KOPT-K1 (cell line): ENCODE measurements at regions not wholly inside any gene's neighbourhood (a gene's known extent, or its start where the extent isn't known, plus 50 kb on each side); places are given as distances from the start of the nearest gene placed in this dataset.

Experiments used
- H3K27ac ChIP-seq: fragments of 200-600 bp; sonication (generic); 2 replicates; pipeline ENCODE4 v1.5.1; 2016; ENCODE audit warnings: antibody characterized with exemption, mild to moderate bottlenecking, low read depth, low read length; ENCODE audit not compliant: poor library complexity, severe bottlenecking
- H3K36me3 ChIP-seq: fragments of 200-600 bp; sonication (generic); 2 replicates; pipeline ENCODE4 v1.5.1; 2017; ENCODE audit warnings: antibody characterized with exemption, mild to moderate bottlenecking, low read length, moderate library complexity; ENCODE audit not compliant: insufficient read depth
- H3K9me3 ChIP-seq: fragments of 200-600 bp; sonication (generic); 2 replicates; pipeline ENCODE4 v1.5.1; 2017; ENCODE audit warnings: antibody characterized with exemption, low read length, mild to moderate bottlenecking; ENCODE audit not compliant: insufficient read depth, poor library complexity, severe bottlenecking

- Histone ChIP-seq H3K27ac (no peak overlapping the region), H3K36me3 (no peaks in the 10 kb centered on the region), H3K9me3 (no peaks in the 10 kb centered on the region)
Measured at GRCh38 chr5:35370871-35371270, 140.6 kb upstream of the PRLR start.

- Histone ChIP-seq H3K27ac (no peak overlapping the region), H3K9me3 (no peaks in the 10 kb centered on the region), H3K36me3 (no peaks in the 10 kb centered on the region)
Measured at GRCh38 chr5:35369965-35370790, 139.9 kb upstream of the PRLR start.

GRCh38 chr5:35367526-35367925, 137.2 kb upstream of the PRLR start:
- Histone ChIP-seq H3K27ac (no peak overlapping the region), H3K36me3 (no peaks in the 10 kb centered on the region)

GRCh38 chr5:35365758-35366157, 135.5 kb upstream of the PRLR start:
- Histone ChIP-seq H3K9me3 (no peaks in the 10 kb centered on the region), H3K27ac (no peak overlapping the region), H3K36me3 (no peaks in the 10 kb centered on the region)

More at GRCh38 chr5:35367526-35367925, 137.2 kb upstream of the PRLR start:
- H3K9me3 ChIP-seq, result no peaks in the 10 kb centered on the region

GRCh38 chr5:35364350-35364749, 134.1 kb upstream of the PRLR start:
- no peaks in the 10 kb centered on the region for H3K36me3 ChIP-seq
- no peak overlapping the region for H3K27ac ChIP-seq
- no peaks in the 10 kb centered on the region for H3K9me3 ChIP-seq

GRCh38 chr5:35363387-35363965, 133.2 kb upstream of the PRLR start:
- Histone ChIP-seq H3K27ac (no peak overlapping the region), H3K36me3 (no peaks in the 10 kb centered on the region), H3K9me3 (no peaks in the 10 kb centered on the region)

GRCh38 chr5:35362772-35363171, 132.5 kb upstream of the PRLR start:
- no peaks in the 10 kb centered on the region for H3K36me3 ChIP-seq
- H3K27ac ChIP-seq, result no peak overlapping the region
- no peaks in the 10 kb centered on the region for H3K9me3 ChIP-seq

- no peaks in the 10 kb centered on the region for H3K36me3 ChIP-seq
- H3K27ac ChIP-seq, result no peak overlapping the region
- no peaks in the 10 kb centered on the region for H3K9me3 ChIP-seq
Measured at GRCh38 chr5:35360671-35361070, 130.4 kb upstream of the PRLR start.

- no peaks in the 10 kb centered on the region for H3K36me3 ChIP-seq
- H3K9me3 ChIP-seq, result peaks cover 2% of the 10 kb centered on the region
- H3K27ac ChIP-seq, result no peak overlapping the region
Measured at GRCh38 chr5:35359859-35360258, 129.6 kb upstream of the PRLR start.

GRCh38 chr5:35357973-35358372, 127.7 kb upstream of the PRLR start:
- no peak overlapping the region for H3K27ac ChIP-seq
- peaks cover 4% of the 10 kb centered on the region for H3K9me3 ChIP-seq
- H3K36me3 ChIP-seq, result no peaks in the 10 kb centered on the region

- Histone ChIP-seq H3K27ac (no peak overlapping the region), H3K36me3 (no peaks in the 10 kb centered on the region), H3K9me3 (peaks cover 4% of the 10 kb centered on the region)
Measured at GRCh38 chr5:35356725-35357124, 126.4 kb upstream of the PRLR start.

GRCh38 chr5:35354751-35355150, 124.5 kb upstream of the PRLR start:
- H3K9me3 ChIP-seq, result peaks cover 4% of the 10 kb centered on the region
- no peaks in the 10 kb centered on the region for H3K36me3 ChIP-seq
- H3K27ac ChIP-seq, result no peak overlapping the region

GRCh38 chr5:35345222-35345621, 114.9 kb upstream of the PRLR start:
- no peaks in the 10 kb centered on the region for H3K36me3 ChIP-seq
- H3K27ac ChIP-seq, result no peak overlapping the region
- H3K9me3 ChIP-seq, result no peaks in the 10 kb centered on the region

- no peak overlapping the region for H3K27ac ChIP-seq
- no peaks in the 10 kb centered on the region for H3K36me3 ChIP-seq
- H3K9me3 ChIP-seq, result no peaks in the 10 kb centered on the region
Measured at GRCh38 chr5:35342664-35343063, 112.4 kb upstream of the PRLR start.

GRCh38 chr5:35341189-35341588, 110.9 kb upstream of the PRLR start:
- Histone ChIP-seq H3K36me3 (no peaks in the 10 kb centered on the region), H3K9me3 (no peaks in the 10 kb centered on the region), H3K27ac (no peak overlapping the region)

GRCh38 chr5:35339616-35340100, 109.4 kb upstream of the PRLR start:
- H3K27ac ChIP-seq, result no peak overlapping the region
- H3K9me3 ChIP-seq, result no peaks in the 10 kb centered on the region
- H3K36me3 ChIP-seq, result no peaks in the 10 kb centered on the region
